ENCODE measurements at regions not wholly inside any gene's neighbourhood (a gene's known extent, or its start where the extent isn't known, plus 50 kb on each side); places are given as distances from the start of the nearest gene placed in this dataset.

GRCh38 chr6:170173335-170173881, 117.5 kb downstream of the DLL1 start:
- TF ChIP-seq POLR2A (IDR thresholded peaks at IDR 0.05) = no peak
- TF ChIP-seq, protein P1, sequence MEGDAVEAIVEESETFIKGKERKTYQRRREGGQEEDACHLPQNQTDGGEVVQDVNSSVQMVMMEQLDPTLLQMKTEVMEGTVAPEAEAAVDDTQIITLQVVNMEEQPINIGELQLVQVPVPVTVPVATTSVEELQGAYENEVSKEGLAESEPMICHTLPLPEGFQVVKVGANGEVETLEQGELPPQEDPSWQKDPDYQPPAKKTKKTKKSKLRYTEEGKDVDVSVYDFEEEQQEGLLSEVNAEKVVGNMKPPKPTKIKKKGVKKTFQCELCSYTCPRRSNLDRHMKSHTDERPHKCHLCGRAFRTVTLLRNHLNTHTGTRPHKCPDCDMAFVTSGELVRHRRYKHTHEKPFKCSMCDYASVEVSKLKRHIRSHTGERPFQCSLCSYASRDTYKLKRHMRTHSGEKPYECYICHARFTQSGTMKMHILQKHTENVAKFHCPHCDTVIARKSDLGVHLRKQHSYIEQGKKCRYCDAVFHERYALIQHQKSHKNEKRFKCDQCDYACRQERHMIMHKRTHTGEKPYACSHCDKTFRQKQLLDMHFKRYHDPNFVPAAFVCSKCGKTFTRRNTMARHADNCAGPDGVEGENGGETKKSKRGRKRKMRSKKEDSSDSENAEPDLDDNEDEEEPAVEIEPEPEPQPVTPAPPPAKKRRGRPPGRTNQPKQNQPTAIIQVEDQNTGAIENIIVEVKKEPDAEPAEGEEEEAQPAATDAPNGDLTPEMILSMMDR (IDR thresholded peaks at IDR 0.05) = no peak
- intact Hi-C loops (cut with DNase I) = no loop called here
- peaks cover 11% of the 10 kb centered on the region for H3K4me1 ChIP-seq
- H3K4me3 ChIP-seq = no peak overlapping the region
- no peaks in the 10 kb centered on the region for H3K9me3 ChIP-seq
- WGBS, 2 donors = 65 to 66% methylated on average over 5 of the region's 5 CpGs
- H3K36me3 ChIP-seq (replicated peaks in 1 of 2; ENCODE audit: insufficient read depth in 1 of 2, low read depth in 2 of 2) = no peaks in the 10 kb centered on the region
- ATAC-seq (no peak), DNase-seq (peak in 1 of 4 donors; percentile 1)
- H3K27ac ChIP-seq = no peak overlapping the region
- no peaks in the 10 kb centered on the region for H3K27me3 ChIP-seq

GRCh38 chr6:170172825-170173256, 118.0 kb downstream of the DLL1 start:
- Histone ChIP-seq H3K27ac (no peak overlapping the region), H3K4me3 (no peak overlapping the region), H3K4me1 (peaks cover 8% of the 10 kb centered on the region), H3K9me3 (no peaks in the 10 kb centered on the region), H3K36me3 (replicated peaks in 1 of 2; ENCODE audit: insufficient read depth in 1 of 2, low read depth in 2 of 2) (no peaks in the 10 kb centered on the region), H3K27me3 (no peaks in the 10 kb centered on the region)
- DNase-seq = peak in 1 of 4 donors; percentile 1
- TF ChIP-seq, protein P1 (IDR thresholded peaks at IDR 0.05) = no peak
- TF ChIP-seq POLR2A (IDR thresholded peaks at IDR 0.05) = no peak
- intact Hi-C loops (cut with DNase I) = no loop called here
- WGBS, 2 donors = 93 to 96% methylated on average over 28 of the region's 28 CpGs
- ATAC-seq = no peak

GRCh38 chr6:170172392-170172791, 118.5 kb downstream of the DLL1 start:
- Histone ChIP-seq H3K27me3 (no peaks in the 10 kb centered on the region), H3K9me3 (no peaks in the 10 kb centered on the region), H3K4me3 (no peak overlapping the region), H3K27ac (no peak overlapping the region), H3K4me1 (peaks cover 8% of the 10 kb centered on the region), H3K36me3 (replicated peaks in 1 of 2; ENCODE audit: insufficient read depth in 1 of 2, low read depth in 2 of 2) (no peaks in the 10 kb centered on the region)
- TF ChIP-seq, protein P1 (IDR thresholded peaks at IDR 0.05) = no peak
- no peak for TF ChIP-seq POLR2A (IDR thresholded peaks at IDR 0.05)
- intact Hi-C loops (cut with DNase I) = no loop called here
- ATAC-seq = no peak
- WGBS, 2 donors = 67 to 71% methylated on average over 5 of the region's 5 CpGs
- peak in 1 of 4 donors; percentile 0 for DNase-seq

DNA sequence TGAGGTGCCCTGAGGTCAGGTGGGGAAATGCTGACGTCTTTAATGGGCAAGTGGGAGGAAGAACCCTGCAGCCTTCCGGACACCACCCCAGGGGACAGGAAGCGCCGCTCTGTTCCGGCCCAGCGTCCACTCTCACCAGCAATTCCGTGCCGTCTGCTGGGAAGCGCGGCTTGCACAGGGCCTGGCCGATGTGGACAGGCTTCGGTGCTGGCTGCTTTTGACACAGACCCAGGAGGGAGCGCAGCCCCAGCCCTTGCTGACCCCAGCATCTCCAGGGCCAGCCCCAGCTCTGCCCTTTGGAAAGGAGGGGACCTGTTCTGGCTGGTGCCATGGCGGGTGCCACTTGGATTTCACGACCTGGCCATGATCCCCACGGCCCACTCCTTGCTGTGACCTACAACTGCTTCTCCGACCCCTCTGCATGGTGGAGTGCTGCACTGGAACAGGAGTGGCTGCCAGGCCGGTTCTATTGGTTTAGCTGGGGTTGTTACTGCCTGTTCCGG, 123.2 kb downstream of the DLL1 start:
- 75 to 81% methylated on average over 9 to 18 of the region's 19 CpGs for WGBS, 2 donors
- ATAC-seq = peak; percentile 48
- Histone ChIP-seq H3K9me3 (no peaks in the 10 kb centered on the region), H3K4me1 (no peaks in the 10 kb centered on the region), H3K36me3 (replicated peaks in 1 of 2; ENCODE audit: insufficient read depth in 1 of 2, low read depth in 2 of 2) (no peaks in the 10 kb centered on the region), H3K4me3 (no peak overlapping the region), H3K27me3 (no peaks in the 10 kb centered on the region), H3K27ac (peak overlapping the region in 1 of 4 donors; percentile 12)
- peak in 1 of 3 donors; percentile 23 for TF ChIP-seq POLR2A (IDR thresholded peaks at IDR 0.05)
- TF ChIP-seq, protein P1 (IDR thresholded peaks at IDR 0.05) = no peak
- intact Hi-C loops (cut with DNase I) = no loop called here
- peak in 1 of 4 donors; percentile 11 for DNase-seq

Data from body of pancreas (tissue), 4 donors.